H9 (cell line): ENCODE measurements at regions not wholly inside any gene's neighbourhood (a gene's known extent, or its start where the extent isn't known, plus 50 kb on each side); places are given as distances from the start of the nearest gene placed in this dataset.

Experiments
- DNase-seq: peaks from one replicate; pipeline ENCODE4 v3.0.0-alpha.2; 2017
- H2AFZ ChIP-seq: one replicate; pipeline ENCODE4 v1.6.1; 2013; ENCODE audit warnings: mild to moderate bottlenecking, low read length, control low read depth, moderate library complexity
- H2AK5ac ChIP-seq: 2 replicates; pipeline ENCODE4 v1.6.1; 2013; ENCODE audit warnings: low read length, control low read depth, mixed read lengths; ENCODE audit not compliant: insufficient read length
- H2BK120ac ChIP-seq: one replicate; pipeline ENCODE4 v1.6.1; 2013; ENCODE audit warnings: low read depth, mild to moderate bottlenecking, low read length, control low read depth, inconsistent platforms; ENCODE audit not compliant: poor library complexity, severe bottlenecking
- H2BK12ac ChIP-seq: 2 replicates; pipeline ENCODE4 v1.6.1; 2013; ENCODE audit warnings: low read length, control low read depth, mixed read lengths, low read depth; ENCODE audit not compliant: insufficient read length
- H2BK15ac ChIP-seq: 2 replicates; pipeline ENCODE4 v1.6.1; 2013; ENCODE audit warnings: low read depth, low read length, control low read depth
- H2BK20ac ChIP-seq: one replicate; pipeline ENCODE4 v1.6.1; 2013; ENCODE audit warnings: low read depth, mild to moderate bottlenecking, low read length, control low read depth, inconsistent platforms; ENCODE audit not compliant: poor library complexity, severe bottlenecking
- H2BK5ac ChIP-seq: 2 replicates; pipeline ENCODE4 v1.6.1; 2013; ENCODE audit warnings: low read length, control low read depth, mixed read lengths; ENCODE audit not compliant: insufficient read length
- H3K14ac ChIP-seq: 2 replicates; pipeline ENCODE4 v1.6.1; 2013; ENCODE audit warnings: low read length, control low read depth; ENCODE audit not compliant: insufficient read depth
- H3K18ac ChIP-seq: 2 replicates; pipeline ENCODE4 v1.6.1; 2013; ENCODE audit warnings: low read depth, mild to moderate bottlenecking, mixed read lengths, low read length, control low read depth; ENCODE audit not compliant: insufficient read length
- H3K23ac ChIP-seq: 2 replicates; pipeline ENCODE4 v1.6.1; 2013; ENCODE audit warnings: low read length, control low read depth, mixed read lengths, low read depth; ENCODE audit not compliant: insufficient read length
- H3K23me2 ChIP-seq: 2 replicates; pipeline ENCODE4 v1.6.1; 2013; ENCODE audit warnings: low read depth, mild to moderate bottlenecking, mixed read lengths, low read length, control low read depth; ENCODE audit not compliant: insufficient read length, poor library complexity, severe bottlenecking
- H3K27ac ChIP-seq: 2 replicates; pipeline ENCODE4 v1.5.1; 2013; ENCODE audit warnings: low read length, control low read depth, mixed read lengths, low read depth; ENCODE audit not compliant: insufficient read length
- H3K27me3 ChIP-seq: 2 replicates; pipeline ENCODE4 v1.6.1; 2013; ENCODE audit warnings: low read length, control low read depth, inconsistent platforms; ENCODE audit not compliant: insufficient read depth
- H3K4ac ChIP-seq: 2 replicates; pipeline ENCODE4 v1.6.1; 2013; ENCODE audit warnings: low read depth, mild to moderate bottlenecking, control low read depth, inconsistent platforms, low read length, moderate library complexity
- H3K4me1 ChIP-seq: 2 replicates; pipeline ENCODE4 v1.6.1; 2013; ENCODE audit warnings: low read length, control low read depth, inconsistent platforms; ENCODE audit not compliant: insufficient read depth
- H3K4me2 ChIP-seq: 2 replicates; pipeline ENCODE4 v1.6.1; 2013; ENCODE audit warnings: low read length, control low read depth, mixed read lengths; ENCODE audit not compliant: insufficient read length, insufficient read depth
- H3K56ac ChIP-seq: 2 replicates; pipeline ENCODE4 v1.6.1; 2013; ENCODE audit warnings: low read depth, mild to moderate bottlenecking, mixed read lengths, low read length, control low read depth; ENCODE audit not compliant: insufficient read length
- H3K79me1 ChIP-seq: 2 replicates; pipeline ENCODE4 v1.6.1; 2013; ENCODE audit warnings: low read depth, mild to moderate bottlenecking, moderate library complexity, low read length, control low read depth, inconsistent platforms; ENCODE audit not compliant: insufficient read depth, poor library complexity, severe bottlenecking
- H3K79me2 ChIP-seq: 2 replicates; pipeline ENCODE4 v1.6.1; 2013; ENCODE audit warnings: low read length, control low read depth, inconsistent platforms; ENCODE audit not compliant: insufficient read depth
- H3K9ac ChIP-seq: 2 replicates; pipeline ENCODE4 v1.6.1; 2013; ENCODE audit warnings: low read length, control low read depth, mixed read lengths; ENCODE audit not compliant: insufficient read length; ENCODE audit errors: extremely low read depth
- H3K9me3 ChIP-seq: one replicate; pipeline ENCODE4 v1.6.1; 2013; ENCODE audit warnings: low read depth, low read length, inconsistent platforms; ENCODE audit not compliant: control insufficient read depth
- H3T11ph ChIP-seq: one replicate; pipeline ENCODE4 v1.6.1; 2013; ENCODE audit warnings: mild to moderate bottlenecking, low read length, control low read depth, inconsistent platforms
- H4K20me1 ChIP-seq: one replicate; pipeline ENCODE4 v1.6.1; 2013; ENCODE audit not compliant: control insufficient read depth, insufficient read length, insufficient read depth
- H4K5ac ChIP-seq: 2 replicates; pipeline ENCODE4 v1.6.1; 2013; ENCODE audit warnings: low read depth, mild to moderate bottlenecking, mixed read lengths, low read length, control low read depth; ENCODE audit not compliant: insufficient read length
- H4K8ac ChIP-seq: replicated peaks from 2 replicates; pipeline ENCODE4 v1.6.1; 2013; ENCODE audit warnings: low read length, control low read depth, mixed read lengths, low read depth; ENCODE audit not compliant: insufficient read length
- H4K91ac ChIP-seq: 2 replicates; pipeline ENCODE4 v1.6.1; 2013; ENCODE audit warnings: low read depth, mild to moderate bottlenecking, moderate library complexity, mixed read lengths, low read length, control low read depth; ENCODE audit not compliant: insufficient read length
- H3K27ac Mint-ChIP-seq, 3 experiments: 2 replicates in 2 of 3; 3 replicates in 1 of 3; pipeline ENCODE4 v1.8.0; 2020 to 2021; ENCODE audit warnings: mixed read lengths in 3 of 3, mild to moderate bottlenecking in 1 of 3, moderate library complexity in 1 of 3
- H3K27me3 Mint-ChIP-seq: 2 replicates; pipeline ENCODE4 v1.8.0; 2021; ENCODE audit warnings: low read depth, mild to moderate bottlenecking, moderate library complexity, mixed read lengths
- H3K36me3 Mint-ChIP-seq, 3 experiments: 2 replicates in 2 of 3; 3 replicates in 1 of 3; pipeline ENCODE4 v1.8.0; 2020 to 2021; ENCODE audit warnings: low read depth in 3 of 3, mixed read lengths in 3 of 3; ENCODE audit not compliant: insufficient read depth in 1 of 3
- H3K4me1 Mint-ChIP-seq, 2 experiments: 2 replicates each; pipeline ENCODE4 v1.8.0; 2020; ENCODE audit warnings: mixed read lengths in 2 of 2
- H3K4me3 Mint-ChIP-seq, 2 experiments: 2 replicates in 1 of 2; 3 replicates in 1 of 2; pipeline ENCODE4 v1.8.0; 2020 to 2021; ENCODE audit warnings: mild to moderate bottlenecking in 2 of 2, mixed read lengths in 2 of 2, moderate library complexity in 1 of 2
- H3K9me3 Mint-ChIP-seq, 2 experiments: 2 replicates in 1 of 2; 3 replicates in 1 of 2; pipeline ENCODE4 v1.8.0; 2020; ENCODE audit warnings: mild to moderate bottlenecking in 2 of 2, mixed read lengths in 2 of 2, moderate library complexity in 1 of 2
- CTCF ChIP-seq: fragments of 200-600 bp; sonication (generic); conservative IDR thresholded peaks from 3 replicates; pipeline ENCODE4 v1.8.0; 2021; ENCODE audit warnings: antibody characterized with exemption, mild to moderate bottlenecking
- WGBS: extraction: QIAGEN DNeasy Blood & Tissue Kit; methylation state at CpG from one replicate; pipeline ENCODE4 v1.1.7; 2013; ENCODE audit warnings: missing lambda C conversion rate, low lambda C conversion rate, mixed read lengths; ENCODE audit not compliant: insufficient read length; ENCODE audit errors: extremely low coverage; 5-methylcytosine and 5-hydroxymethylcytosine counted together

DNA sequence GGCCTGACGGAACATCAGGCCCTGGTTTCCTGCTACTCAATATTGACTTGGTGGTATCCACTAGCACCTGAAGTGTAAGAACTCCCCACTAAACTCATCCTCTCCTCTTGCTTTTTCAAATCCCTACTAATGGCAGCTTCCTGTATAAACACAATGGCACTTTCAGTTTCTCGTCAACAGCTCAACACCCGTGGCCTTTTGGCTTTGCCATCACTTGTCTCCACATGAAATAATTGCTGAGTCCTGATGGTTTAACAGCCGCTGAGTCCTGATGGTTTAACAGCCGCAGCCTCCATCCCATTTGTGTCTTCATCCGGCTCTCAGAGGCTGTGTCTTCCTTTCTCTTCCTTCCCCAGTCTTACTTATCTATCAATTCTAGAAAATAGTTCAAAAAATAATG is 261.4 kb upstream of the PITRM1 start:
- no peak overlapping the region for H2BK120ac ChIP-seq
- no peak overlapping the region for H2BK5ac ChIP-seq
- no peaks in the 10 kb centered on the region for H3K9me3 ChIP-seq
- peaks cover 2 to 11% (median 5%) of the 10 kb centered on the region in 3 experiments; a peak in 6 of 7 replicates for H3K36me3 Mint-ChIP-seq
- no peak overlapping the region for H3K14ac ChIP-seq
- H4K5ac ChIP-seq, result no peak overlapping the region
- H2AK5ac ChIP-seq, result no peak overlapping the region
- peaks cover 0 to 4% of the 10 kb centered on the region in 2 experiments; a peak in 3 of 4 replicates for H3K4me1 Mint-ChIP-seq
- H3K79me2 ChIP-seq, result no peaks in the 10 kb centered on the region
- no peak overlapping the region for H2BK15ac ChIP-seq
- H3T11ph ChIP-seq, result no peak overlapping the region
- no peak overlapping the region for H2BK20ac ChIP-seq
- no peak overlapping the region for H2AFZ ChIP-seq
- no peak overlapping the region for H3K4me3 Mint-ChIP-seq
- H4K91ac ChIP-seq, result no peak overlapping the region
- H3K4me1 ChIP-seq, result no peaks in the 10 kb centered on the region
- H3K4ac ChIP-seq, result no peak overlapping the region
- H3K27ac Mint-ChIP-seq, result no peak overlapping the region
- H3K27me3 Mint-ChIP-seq, result 0 out of 2 replicates have a peak, but pooled peaks cover 2% of the 10 kb centered on the region
- no peak overlapping the region for H3K4me2 ChIP-seq
- no peak overlapping the region for H3K18ac ChIP-seq
- H3K9me3 Mint-ChIP-seq, result peaks cover 10 to 14% of the 10 kb centered on the region in 2 experiments
- no peaks in the 10 kb centered on the region for H4K20me1 ChIP-seq
- H3K23me2 ChIP-seq, result no peaks in the 10 kb centered on the region
- no peak for TF ChIP-seq CTCF
- no peak overlapping the region for H3K56ac ChIP-seq
- H3K23ac ChIP-seq, result no peak overlapping the region
- no peak overlapping the region for H4K8ac ChIP-seq
- no peak overlapping the region for H2BK12ac ChIP-seq
- H3K27me3 ChIP-seq, result no peaks in the 10 kb centered on the region
- no peak overlapping the region for H3K27ac ChIP-seq
- DNase-seq, result no peak
- H3K9ac ChIP-seq, result no peak overlapping the region
- H3K79me1 ChIP-seq, result no peaks in the 10 kb centered on the region
- no CpG with 5 or more reads among the region's 6 CpGs for WGBS
